ENCODE measurements at regions not wholly inside any gene's neighbourhood (a gene's known extent, or its start where the extent isn't known, plus 50 kb on each side); places are given as distances from the start of the nearest gene placed in this dataset.
"Not testable (repeated sequence)": the region's sequence is repeated elsewhere in the genome, so short reads cannot be mapped to it uniquely, and the experiment has no call there.

GRCh38 chr3:106965307-106965706 is 411.9 kb upstream of the CCDC54 start:
- no peaks in the 10 kb centered on the region for H3K36me3 ChIP-seq (ENCODE audit: control insufficient read depth, insufficient read depth, low read length)
- no peak overlapping the region for H3K4me3 ChIP-seq (ENCODE audit: low read depth, low read length)
- H3K9ac ChIP-seq (ENCODE audit: low read length), result no peak overlapping the region
- H3K27me3 ChIP-seq (ENCODE audit: control insufficient read depth, insufficient read depth, low read length), result no peaks in the 10 kb centered on the region
- peaks cover 2% of the 10 kb centered on the region; the same call in 1 of the 2 replicates for H3K9me3 ChIP-seq (ENCODE audit: control insufficient read depth, insufficient read depth, low read depth, low read length)
- no peak overlapping the region for H3K27ac ChIP-seq (ENCODE audit: low read depth, low read length)
- H3K4me1 ChIP-seq (ENCODE audit: control insufficient read depth, insufficient read depth, low read length), result peaks cover 2% of the 10 kb centered on the region; the same call in 1 of the 2 replicates

GRCh38 chr3:106969596-106969995 is 407.6 kb upstream of the CCDC54 start:
- no peak overlapping the region for H3K4me3 ChIP-seq (ENCODE audit: low read depth, low read length)
- H3K36me3 ChIP-seq (ENCODE audit: control insufficient read depth, insufficient read depth, low read length), result no peaks in the 10 kb centered on the region
- H3K9me3 ChIP-seq (ENCODE audit: control insufficient read depth, insufficient read depth, low read depth, low read length), result no peaks in the 10 kb centered on the region
- H3K9ac ChIP-seq (ENCODE audit: low read length), result no peak overlapping the region
- H3K27ac ChIP-seq (ENCODE audit: low read depth, low read length), result no peak overlapping the region
- H3K4me1 ChIP-seq (ENCODE audit: control insufficient read depth, insufficient read depth, low read length), result no peaks in the 10 kb centered on the region
- H3K27me3 ChIP-seq (ENCODE audit: control insufficient read depth, insufficient read depth, low read length), result no peaks in the 10 kb centered on the region

- Histone ChIP-seq H3K36me3 (ENCODE audit: control insufficient read depth, insufficient read depth, low read length) (no peaks in the 10 kb centered on the region), H3K4me1 (ENCODE audit: control insufficient read depth, insufficient read depth, low read length) (no peaks in the 10 kb centered on the region), H3K27ac (ENCODE audit: low read depth, low read length) (no peak overlapping the region), H3K9me3 (ENCODE audit: control insufficient read depth, insufficient read depth, low read depth, low read length) (no peaks in the 10 kb centered on the region), H3K4me3 (ENCODE audit: low read depth, low read length) (no peak overlapping the region), H3K9ac (ENCODE audit: low read length) (no peak overlapping the region), H3K27me3 (ENCODE audit: control insufficient read depth, insufficient read depth, low read length) (no peaks in the 10 kb centered on the region)
These were observed 395.8 kb upstream of the CCDC54 start for GRCh38 chr3:106981392-106981791.

GRCh38 chr3:106985721-106986120 is 391.5 kb upstream of the CCDC54 start:
- H3K36me3 ChIP-seq (ENCODE audit: control insufficient read depth, insufficient read depth, low read length), result no peaks in the 10 kb centered on the region
- no peaks in the 10 kb centered on the region for H3K4me1 ChIP-seq (ENCODE audit: control insufficient read depth, insufficient read depth, low read length)
- H3K9ac ChIP-seq (ENCODE audit: low read length), result no peak overlapping the region
- H3K4me3 ChIP-seq (ENCODE audit: low read depth, low read length), result no peak overlapping the region
- no peaks in the 10 kb centered on the region for H3K27me3 ChIP-seq (ENCODE audit: control insufficient read depth, insufficient read depth, low read length)
- H3K27ac ChIP-seq (ENCODE audit: low read depth, low read length), result no peak overlapping the region
- H3K9me3 ChIP-seq (ENCODE audit: control insufficient read depth, insufficient read depth, low read depth, low read length), result peaks cover 9% of the 10 kb centered on the region

- not testable (repeated sequence) for H3K27ac ChIP-seq (ENCODE audit: low read depth, low read length); H3K4me3 ChIP-seq (ENCODE audit: low read depth, low read length); H3K36me3 ChIP-seq (ENCODE audit: control insufficient read depth, insufficient read depth, low read length); H3K9ac ChIP-seq (ENCODE audit: low read length); H3K27me3 ChIP-seq (ENCODE audit: control insufficient read depth, insufficient read depth, low read length); H3K9me3 ChIP-seq (ENCODE audit: control insufficient read depth, insufficient read depth, low read depth, low read length); H3K4me1 ChIP-seq (ENCODE audit: control insufficient read depth, insufficient read depth, low read length)
These were observed 378.2 kb upstream of the CCDC54 start for GRCh38 chr3:106998841-106999682.

GRCh38 chr3:107001635-107002034 is 375.6 kb upstream of the CCDC54 start:
- H3K27me3 ChIP-seq (ENCODE audit: control insufficient read depth, insufficient read depth, low read length), result no peaks in the 10 kb centered on the region
- H3K4me3 ChIP-seq (ENCODE audit: low read depth, low read length), result no peak overlapping the region

GRCh38 chr3:107005352-107005751 is 371.9 kb upstream of the CCDC54 start:
- H3K4me3 ChIP-seq (ENCODE audit: low read depth, low read length); H3K36me3 ChIP-seq (ENCODE audit: control insufficient read depth, insufficient read depth, low read length); H3K4me1 ChIP-seq (ENCODE audit: control insufficient read depth, insufficient read depth, low read length); H3K27ac ChIP-seq (ENCODE audit: low read depth, low read length); H3K27me3 ChIP-seq (ENCODE audit: control insufficient read depth, insufficient read depth, low read length); H3K9ac ChIP-seq (ENCODE audit: low read length); H3K9me3 ChIP-seq (ENCODE audit: control insufficient read depth, insufficient read depth, low read depth, low read length): not testable (repeated sequence)

More at GRCh38 chr3:107001635-107002034, 375.6 kb upstream of the CCDC54 start:
- Histone ChIP-seq H3K36me3 (ENCODE audit: control insufficient read depth, insufficient read depth, low read length) (no peaks in the 10 kb centered on the region), H3K27ac (ENCODE audit: low read depth, low read length) (no peak overlapping the region), H3K4me1 (ENCODE audit: control insufficient read depth, insufficient read depth, low read length) (no peaks in the 10 kb centered on the region), H3K9me3 (ENCODE audit: control insufficient read depth, insufficient read depth, low read depth, low read length) (peaks cover 7% of the 10 kb centered on the region), H3K9ac (ENCODE audit: low read length) (no peak overlapping the region)

- no peaks in the 10 kb centered on the region for H3K4me1 ChIP-seq (ENCODE audit: control insufficient read depth, insufficient read depth, low read length)
- H3K9me3 ChIP-seq (ENCODE audit: control insufficient read depth, insufficient read depth, low read depth, low read length), result no peaks in the 10 kb centered on the region
- H3K27me3 ChIP-seq (ENCODE audit: control insufficient read depth, insufficient read depth, low read length), result no peaks in the 10 kb centered on the region
- no peak overlapping the region for H3K4me3 ChIP-seq (ENCODE audit: low read depth, low read length)
- no peaks in the 10 kb centered on the region for H3K36me3 ChIP-seq (ENCODE audit: control insufficient read depth, insufficient read depth, low read length)
- H3K27ac ChIP-seq (ENCODE audit: low read depth, low read length), result no peak overlapping the region
- no peak overlapping the region for H3K9ac ChIP-seq (ENCODE audit: low read length)
These were observed 369.0 kb upstream of the CCDC54 start for GRCh38 chr3:107008213-107008612.

- no peaks in the 10 kb centered on the region for H3K4me1 ChIP-seq (ENCODE audit: control insufficient read depth, insufficient read depth, low read length)
- no peaks in the 10 kb centered on the region for H3K36me3 ChIP-seq (ENCODE audit: control insufficient read depth, insufficient read depth, low read length)
- no peak overlapping the region for H3K27ac ChIP-seq (ENCODE audit: low read depth, low read length)
- no peak overlapping the region for H3K9ac ChIP-seq (ENCODE audit: low read length)
- peaks cover 11% of the 10 kb centered on the region for H3K9me3 ChIP-seq (ENCODE audit: control insufficient read depth, insufficient read depth, low read depth, low read length)
- no peaks in the 10 kb centered on the region for H3K27me3 ChIP-seq (ENCODE audit: control insufficient read depth, insufficient read depth, low read length)
- no peak overlapping the region for H3K4me3 ChIP-seq (ENCODE audit: low read depth, low read length)
These were observed 363.6 kb upstream of the CCDC54 start for GRCh38 chr3:107013641-107014040.

GRCh38 chr3:107024551-107025026 is 352.6 kb upstream of the CCDC54 start:
- no peaks in the 10 kb centered on the region for H3K4me1 ChIP-seq (ENCODE audit: control insufficient read depth, insufficient read depth, low read length)
- H3K9ac ChIP-seq (ENCODE audit: low read length), result no peak overlapping the region
- no peak overlapping the region for H3K4me3 ChIP-seq (ENCODE audit: low read depth, low read length)
- no peaks in the 10 kb centered on the region for H3K27me3 ChIP-seq (ENCODE audit: control insufficient read depth, insufficient read depth, low read length)
- H3K9me3 ChIP-seq (ENCODE audit: control insufficient read depth, insufficient read depth, low read depth, low read length), result no peaks in the 10 kb centered on the region
- no peaks in the 10 kb centered on the region for H3K36me3 ChIP-seq (ENCODE audit: control insufficient read depth, insufficient read depth, low read length)
- H3K27ac ChIP-seq (ENCODE audit: low read depth, low read length), result no peak overlapping the region

GRCh38 chr3:107025961-107026360 is 351.3 kb upstream of the CCDC54 start:
- H3K9ac ChIP-seq (ENCODE audit: low read length), result no peak overlapping the region
- H3K4me1 ChIP-seq (ENCODE audit: control insufficient read depth, insufficient read depth, low read length), result no peaks in the 10 kb centered on the region
- no peak overlapping the region for H3K4me3 ChIP-seq (ENCODE audit: low read depth, low read length)
- H3K27me3 ChIP-seq (ENCODE audit: control insufficient read depth, insufficient read depth, low read length), result no peaks in the 10 kb centered on the region
- H3K27ac ChIP-seq (ENCODE audit: low read depth, low read length), result no peak overlapping the region
- no peaks in the 10 kb centered on the region for H3K9me3 ChIP-seq (ENCODE audit: control insufficient read depth, insufficient read depth, low read depth, low read length)
- H3K36me3 ChIP-seq (ENCODE audit: control insufficient read depth, insufficient read depth, low read length), result no peaks in the 10 kb centered on the region

Measured in HUES6 (cell line).